ENCODE measurements at regions not wholly inside any gene's neighbourhood (a gene's known extent, or its start where the extent isn't known, plus 50 kb on each side); places are given as distances from the start of the nearest gene placed in this dataset.

DNA sequence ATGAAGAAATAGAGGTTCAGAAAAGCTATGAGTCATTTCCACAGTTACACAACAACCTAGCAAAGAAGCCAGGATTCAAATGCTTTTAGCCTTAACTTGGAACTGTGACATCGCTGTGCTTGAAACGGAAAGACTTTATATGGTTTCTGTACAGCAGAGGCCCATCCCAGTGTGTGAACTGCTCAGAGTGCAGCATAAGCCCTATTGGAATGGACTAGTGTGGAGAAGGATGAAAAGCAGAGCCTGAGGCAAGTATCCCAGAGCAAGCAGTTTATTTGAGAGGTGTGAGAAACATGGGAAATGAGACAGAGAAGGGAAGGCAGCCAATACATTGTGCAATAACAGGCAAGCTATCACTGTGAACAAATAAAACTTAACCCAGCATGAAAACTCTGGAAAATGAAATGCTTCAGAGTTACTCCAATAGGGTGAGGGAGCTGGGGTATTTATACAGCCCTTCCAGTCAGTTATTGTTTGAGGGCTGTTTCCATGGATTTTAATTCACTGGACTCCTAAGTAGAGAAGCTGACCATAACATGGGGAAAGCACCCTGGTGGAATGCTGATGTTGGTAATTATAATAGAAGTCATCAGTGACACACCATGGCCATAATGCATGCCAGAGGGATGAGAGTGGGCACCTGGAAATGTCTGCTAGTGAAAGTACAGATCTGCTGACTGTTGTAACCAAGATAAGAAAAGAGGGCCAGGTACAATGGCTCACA is 254.0 kb upstream of the POU3F3 start:
- TF ChIP-seq, protein P1, sequence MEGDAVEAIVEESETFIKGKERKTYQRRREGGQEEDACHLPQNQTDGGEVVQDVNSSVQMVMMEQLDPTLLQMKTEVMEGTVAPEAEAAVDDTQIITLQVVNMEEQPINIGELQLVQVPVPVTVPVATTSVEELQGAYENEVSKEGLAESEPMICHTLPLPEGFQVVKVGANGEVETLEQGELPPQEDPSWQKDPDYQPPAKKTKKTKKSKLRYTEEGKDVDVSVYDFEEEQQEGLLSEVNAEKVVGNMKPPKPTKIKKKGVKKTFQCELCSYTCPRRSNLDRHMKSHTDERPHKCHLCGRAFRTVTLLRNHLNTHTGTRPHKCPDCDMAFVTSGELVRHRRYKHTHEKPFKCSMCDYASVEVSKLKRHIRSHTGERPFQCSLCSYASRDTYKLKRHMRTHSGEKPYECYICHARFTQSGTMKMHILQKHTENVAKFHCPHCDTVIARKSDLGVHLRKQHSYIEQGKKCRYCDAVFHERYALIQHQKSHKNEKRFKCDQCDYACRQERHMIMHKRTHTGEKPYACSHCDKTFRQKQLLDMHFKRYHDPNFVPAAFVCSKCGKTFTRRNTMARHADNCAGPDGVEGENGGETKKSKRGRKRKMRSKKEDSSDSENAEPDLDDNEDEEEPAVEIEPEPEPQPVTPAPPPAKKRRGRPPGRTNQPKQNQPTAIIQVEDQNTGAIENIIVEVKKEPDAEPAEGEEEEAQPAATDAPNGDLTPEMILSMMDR (conservative IDR thresholded peaks at IDR 0.05 in 1 of 2, IDR thresholded peaks at IDR 0.05 in 1 of 2; ENCODE audit: extremely low read depth in 1 of 2, insufficient read depth in 1 of 2, low read depth in 1 of 2, low read length in 2 of 2), result no peak
- TF ChIP-seq EZH2 (IDR thresholded peaks at IDR 0.05; ENCODE audit: borderline replicate concordance, low read length), result no peak

All from mammary epithelial cell (primary cell).